Keratinocyte (primary cell): ENCODE measurements at regions not wholly inside any gene's neighbourhood (a gene's known extent, or its start where the extent isn't known, plus 50 kb on each side); places are given as distances from the start of the nearest gene placed in this dataset.

ENCODE experiments used
- DNase-seq: peaks from one replicate; pipeline ENCODE4 v3.0.0-alpha.2; 2011; ENCODE audit warnings: low read depth, missing footprints, low spot score
- FAIRE-seq: peaks from 2 replicates; lab custom pipeline; 2011; peaks lifted over from hg19 to GRCh38; lab: Jason Lieb, UNC
- H2AFZ ChIP-seq: 2 replicates; pipeline ENCODE4 v1.6.0; 2012; ENCODE audit warnings: low read length, control low read depth, inconsistent platforms; ENCODE audit not compliant: control insufficient read depth
- H3K27ac ChIP-seq: 2 replicates; pipeline ENCODE4 v1.5.1; 2011; ENCODE audit warnings: low read length; ENCODE audit not compliant: control insufficient read depth, insufficient read depth
- H3K27me3 ChIP-seq: 3 replicates; pipeline ENCODE4 v1.6.0; 2011; ENCODE audit warnings: low read length; ENCODE audit not compliant: control insufficient read depth, insufficient read depth; ENCODE audit errors: extremely low read depth
- H3K36me3 ChIP-seq, 2 experiments: 2 replicates in 1 of 2; 3 replicates in 1 of 2; pipeline ENCODE4 v1.5.1; 2011; ENCODE audit warnings: low read length in 2 of 2, mild to moderate bottlenecking in 1 of 2; ENCODE audit not compliant: control insufficient read depth in 2 of 2, insufficient read depth in 2 of 2; ENCODE audit errors: extremely low read depth in 1 of 2
- H3K4me1 ChIP-seq: 3 replicates; pipeline ENCODE4 v1.5.1; 2011; ENCODE audit warnings: low read length; ENCODE audit not compliant: control insufficient read depth, insufficient read depth; ENCODE audit errors: extremely low read depth
- H3K4me2 ChIP-seq: 3 replicates; pipeline ENCODE4 v1.6.0; 2011; ENCODE audit warnings: low read depth, low read length; ENCODE audit not compliant: control insufficient read depth, insufficient read depth; ENCODE audit errors: extremely low read depth
- H3K4me3 ChIP-seq, 3 experiments: fragments of 200-600 bp in 1 of 3; sonication (generic) in 1 of 3; 2 replicates in 2 of 3; 3 replicates in 1 of 3; pipeline ENCODE4 v1.5.1; 2011 to 2016; ENCODE audit warnings: low read length in 3 of 3, mild to moderate bottlenecking in 3 of 3, control low read depth in 2 of 3, inconsistent platforms in 1 of 3, low read depth in 1 of 3, mixed read lengths in 1 of 3, mixed run types in 1 of 3, moderate library complexity in 1 of 3; ENCODE audit not compliant: control insufficient read depth in 2 of 3, insufficient read depth in 2 of 3; ENCODE audit errors: extremely low read depth in 1 of 3
- H3K79me2 ChIP-seq: 2 replicates; pipeline ENCODE4 v1.6.0; 2012; ENCODE audit warnings: low read length; ENCODE audit not compliant: control insufficient read depth, insufficient read depth
- H3K9ac ChIP-seq: 3 replicates; pipeline ENCODE4 v1.6.0; 2011; ENCODE audit warnings: low read length; ENCODE audit not compliant: control insufficient read depth, insufficient read depth; ENCODE audit errors: extremely low read depth
- H3K9me1 ChIP-seq: 3 replicates; pipeline ENCODE4 v1.6.0; 2011; ENCODE audit warnings: low read length; ENCODE audit not compliant: control insufficient read depth, insufficient read depth; ENCODE audit errors: extremely low read depth
- H3K9me3 ChIP-seq: 2 replicates; pipeline ENCODE4 v1.5.1; 2012; ENCODE audit warnings: low read depth, low read length; ENCODE audit not compliant: control insufficient read depth
- H4K20me1 ChIP-seq: 3 replicates; pipeline ENCODE4 v1.6.0; 2011; ENCODE audit warnings: low read length; ENCODE audit not compliant: control insufficient read depth, insufficient read depth; ENCODE audit errors: extremely low read depth
- CTCF ChIP-seq, 3 experiments: IDR thresholded peaks in 1 of 3; conservative IDR thresholded peaks in 1 of 3; optimal IDR thresholded peaks in 1 of 3; 2 replicates in 2 of 3; 3 replicates in 1 of 3; pipeline versions ENCODE3 to v1.5.1; 2011; ENCODE audit warnings: low read length in 3 of 3, mild to moderate bottlenecking in 3 of 3, moderate library complexity in 2 of 3, control low read depth in 1 of 3, inconsistent platforms in 1 of 3; ENCODE audit not compliant: insufficient read depth in 2 of 3; ENCODE audit errors: extremely low read depth in 1 of 3
- EZH2 ChIP-seq: IDR thresholded peaks from one replicate; pipeline ENCODE4 v1.6.1; 2012; ENCODE audit warnings: inconsistent platforms, mild to moderate bottlenecking, low read length, moderate library complexity
- dilution Hi-C: fragments of 300-500 bp; cut with MboI; formaldehyde crosslinking; loops from one replicate; pipeline ENCODE4 v1.7.0; 2020; ENCODE audit warnings: low sequenced_read_pairs; ENCODE audit not compliant: extremely low pct_ligation_motif_present

DNA sequence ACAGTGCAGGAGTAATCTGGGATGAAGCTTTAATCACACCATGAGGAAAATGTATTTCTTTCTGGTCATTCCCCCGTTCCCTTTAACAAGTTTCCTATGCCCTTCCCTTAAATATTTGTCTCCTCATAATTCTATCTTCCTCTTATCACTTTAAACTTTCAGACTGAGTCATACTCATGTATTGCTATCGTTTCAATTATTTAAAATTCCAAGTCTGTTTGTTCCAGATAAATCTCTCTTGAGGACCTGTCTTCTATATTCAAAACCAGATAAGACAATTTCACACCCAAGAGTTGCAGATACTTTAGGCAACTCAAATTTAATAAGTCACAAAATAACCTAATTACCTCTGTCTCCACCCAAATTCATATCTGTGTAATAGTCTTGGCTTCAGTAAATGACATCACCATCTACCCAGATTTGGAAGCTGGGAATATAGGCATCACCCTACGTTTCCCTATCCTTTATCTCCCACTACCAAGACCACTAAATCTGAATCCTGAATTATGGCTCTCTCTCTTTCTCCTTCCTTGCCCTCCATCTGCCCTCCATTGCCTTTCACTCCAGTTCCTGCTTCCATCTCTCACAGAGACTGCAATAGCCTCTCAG lies 220.1 kb downstream of the PYDC2 start:
- no peak for FAIRE-seq
- H3K79me2 ChIP-seq: no peaks in the 10 kb centered on the region

GRCh38 chr3:191682961-191683360 lies 222.0 kb downstream of the PYDC2 start:
- Histone ChIP-seq H3K9me1 (no peaks in the 10 kb centered on the region), H2AFZ (no peak overlapping the region), H4K20me1 (no peaks in the 10 kb centered on the region), H3K27ac (no peak overlapping the region), H3K27me3 (no peaks in the 10 kb centered on the region), H3K9me3 (no peaks in the 10 kb centered on the region), H3K9ac (no peak overlapping the region), H3K4me3 (no peak overlapping the region), H3K79me2 (no peaks in the 10 kb centered on the region), H3K4me2 (no peak overlapping the region), H3K36me3 (no peaks in the 10 kb centered on the region), H3K4me1 (no peaks in the 10 kb centered on the region)
- no peak for TF ChIP-seq EZH2
- TF ChIP-seq CTCF (optimal IDR thresholded peaks at IDR 0.05 in 1 of 3, IDR thresholded peaks at IDR 0.05 in 1 of 3, conservative IDR thresholded peaks at IDR 0.05 in 1 of 3; ENCODE audit: extremely low read depth in 1 of 3, insufficient read depth in 2 of 3, low read length in 3 of 3): no peak
- FAIRE-seq (no peak), DNase-seq (no peak)
- dilution Hi-C loops: no loop called here

More for the DNA sequence above, 220.1 kb downstream of the PYDC2 start:
- TF ChIP-seq EZH2 (no peak), CTCF (optimal IDR thresholded peaks at IDR 0.05 in 1 of 3, IDR thresholded peaks at IDR 0.05 in 1 of 3, conservative IDR thresholded peaks at IDR 0.05 in 1 of 3; ENCODE audit: extremely low read depth in 1 of 3, insufficient read depth in 2 of 3, low read length in 3 of 3) (no peak)
- Histone ChIP-seq H3K4me2 (no peak overlapping the region), H3K4me3 (no peak overlapping the region), H2AFZ (no peak overlapping the region), H3K9ac (no peak overlapping the region), H3K4me1 (no peaks in the 10 kb centered on the region), H3K9me1 (no peaks in the 10 kb centered on the region), H3K36me3 (no peaks in the 10 kb centered on the region), H3K27me3 (no peaks in the 10 kb centered on the region), H3K9me3 (no peaks in the 10 kb centered on the region), H3K27ac (no peak overlapping the region), H4K20me1 (no peaks in the 10 kb centered on the region)
- dilution Hi-C loops: no loop called here
- no peak for DNase-seq
